ENCODE measurements at regions not wholly inside any gene's neighbourhood (a gene's known extent, or its start where the extent isn't known, plus 50 kb on each side); places are given as distances from the start of the nearest gene placed in this dataset.

- TF ChIP-seq CTCF (IDR thresholded peaks at IDR 0.05; ENCODE audit: control extremely low read depth in 1 of 3, insufficient read depth in 1 of 3, low read depth in 1 of 3, low read length in 3 of 3) (no peak), ATF2 (IDR thresholded peaks at IDR 0.05; ENCODE audit: low read length) (no peak), RFX5 (IDR thresholded peaks at IDR 0.05; ENCODE audit: borderline replicate concordance, low read depth, low read length) (no peak), JUND (IDR thresholded peaks at IDR 0.05; ENCODE audit: low read length) (no peak), POLR2AphosphoS5 (IDR thresholded peaks at IDR 0.05; ENCODE audit: low read depth, low read length) (no peak), EP300 (IDR thresholded peaks at IDR 0.05; ENCODE audit: borderline replicate concordance in 1 of 2, low read depth in 2 of 2, low read length in 2 of 2) (no peak), EGR1 (IDR thresholded peaks at IDR 0.05; ENCODE audit: borderline replicate concordance, low read depth, low read length) (no peak)
Measured at GRCh38 chr2:35125278-35125677, 1230.3 kb upstream of the CRIM1 start.

Data from H1 (cell line).